Transverse colon (tissue), 4 donors: ENCODE measurements at regions not wholly inside any gene's neighbourhood (a gene's known extent, or its start where the extent isn't known, plus 50 kb on each side); places are given as distances from the start of the nearest gene placed in this dataset.

Experiments
- DNase-seq: peaks from one replicate; pipeline ENCODE4 v3.0.0-alpha.2; 2019
- H3K27ac ChIP-seq, 4 donors: fragments of 200-600 bp; sonication (generic); 2 replicates each; pipeline ENCODE4 v1.5.1; 2016 to 2018; ENCODE audit warnings: inconsistent platforms in 4 of 4
- H3K27me3 ChIP-seq: fragments of 200-600 bp; sonication (generic); 2 replicates; pipeline ENCODE4 v1.5.1; 2017; ENCODE audit warnings: inconsistent platforms
- H3K36me3 ChIP-seq, 4 donors: fragments of 200-600 bp; sonication (generic); 2 replicates each; pipeline ENCODE4 v1.5.1; 2017 to 2019; ENCODE audit warnings: inconsistent platforms in 4 of 4
- H3K4me1 ChIP-seq, 4 donors: fragments of 200-600 bp; sonication (generic); 2 replicates each; pipeline ENCODE4 v1.5.1; 2017 to 2020; ENCODE audit warnings: inconsistent platforms in 4 of 4
- H3K4me3 ChIP-seq, 4 donors: fragments of 200-600 bp; sonication (generic); 1 replicate in 1 of 4; 2 replicates in 3 of 4; pipeline versions ENCODE4 v1.5.1 to v1.6.1; 2017 to 2019; ENCODE audit warnings: inconsistent platforms in 4 of 4
- H3K9me3 ChIP-seq, 2 donors: fragments of 200-600 bp; sonication (generic); 2 replicates each; pipeline ENCODE4 v1.5.1; 2017 to 2019; ENCODE audit warnings: inconsistent platforms in 2 of 2
- EP300 ChIP-seq: sonication (generic); formaldehyde crosslinking; IDR thresholded peaks from one replicate; pipeline ENCODE4 v1.6.1; 2017; ENCODE audit warnings: antibody characterized with exemption, low read depth
- POLR2A ChIP-seq: fragments of 450-650 bp; IDR thresholded peaks from one replicate; pipeline ENCODE4 v1.6.1; 2016; ENCODE audit warnings: antibody characterized with exemption, mild to moderate bottlenecking, moderate library complexity
- POLR2AphosphoS5 ChIP-seq, 3 donors: sonication (generic); formaldehyde crosslinking; IDR thresholded peaks; one replicate each; pipeline ENCODE4 v1.6.1; 2016; ENCODE audit warnings: antibody characterized with exemption in 3 of 3
- WGBS, 2 donors: methylation state at CpG; one replicate each; pipeline ENCODE4 v1.1.5; 2018; ENCODE audit warnings: low coverage in 1 of 2; 5-methylcytosine and 5-hydroxymethylcytosine counted together
- in situ Hi-C, 4 donors: fragments of 200-750 bp; cut with MboI; loops; one replicate each; pipeline versions ENCODE4 v1.15.0 to v1.15.1; 2017; ENCODE audit warnings: low sequenced_read_pairs in 3 of 4, low pct_ligation_motif_present in 1 of 4, low pct_unique_long_range_greater_than_20kb in 1 of 4
- intact Hi-C: fragments of 100-400 bp; cut with DNase I; formaldehyde crosslinking; loops from one replicate; pipeline ENCODE4 v1.15.1; 2023; ENCODE audit warnings: low total_unique reads
- TF ChIP-seq, protein P1 (sequence below), 5 experiments: fragments of 200-600 bp in 3 of 5; fragments of 450-650 bp in 2 of 5; sonication (generic) in 3 of 5; IDR thresholded peaks; 1 replicate in 2 of 5; 2 replicates in 3 of 5; pipeline ENCODE4 v1.5.1; 2016 to 2017; ENCODE audit warnings: antibody characterized with exemption in 5 of 5, inconsistent platforms in 3 of 5, mild to moderate bottlenecking in 2 of 5, moderate library complexity in 1 of 5

DNA sequence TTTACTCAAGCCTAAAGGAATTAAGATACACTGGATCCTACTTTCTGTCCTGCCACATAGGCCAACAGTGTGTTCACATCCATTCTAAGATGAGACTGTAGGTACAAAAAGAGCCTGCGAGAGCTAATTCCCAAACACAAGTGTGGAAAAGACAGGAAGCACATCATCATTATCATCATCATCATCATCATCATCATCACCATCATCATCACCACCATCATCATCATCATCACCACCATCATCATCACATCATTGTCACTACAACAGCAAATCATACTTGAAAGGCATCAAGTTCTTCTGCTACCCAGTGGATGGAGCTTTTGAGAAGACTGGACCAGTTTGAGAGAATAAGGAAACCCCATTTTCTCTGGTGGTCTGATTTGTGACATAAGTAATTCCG is 268.1 kb downstream of the HS3ST3A1 start:
- in situ Hi-C loops (loop anchor here (25.0 kb wide), 5 partner anchors 229 to 1604 kb away; partner anchors contain the start of gene HS3ST3B1 (in 2 of the 4)), intact Hi-C loops (no loop called here)
- 83 to 90% methylated on average over 2 of the region's 2 CpGs for WGBS, 2 donors
- DNase-seq: no peak
- TF ChIP-seq EP300 (no peak), POLR2AphosphoS5 (IDR thresholded peaks at IDR 0.05) (no peak), POLR2A (no peak)
- TF ChIP-seq, protein P1, sequence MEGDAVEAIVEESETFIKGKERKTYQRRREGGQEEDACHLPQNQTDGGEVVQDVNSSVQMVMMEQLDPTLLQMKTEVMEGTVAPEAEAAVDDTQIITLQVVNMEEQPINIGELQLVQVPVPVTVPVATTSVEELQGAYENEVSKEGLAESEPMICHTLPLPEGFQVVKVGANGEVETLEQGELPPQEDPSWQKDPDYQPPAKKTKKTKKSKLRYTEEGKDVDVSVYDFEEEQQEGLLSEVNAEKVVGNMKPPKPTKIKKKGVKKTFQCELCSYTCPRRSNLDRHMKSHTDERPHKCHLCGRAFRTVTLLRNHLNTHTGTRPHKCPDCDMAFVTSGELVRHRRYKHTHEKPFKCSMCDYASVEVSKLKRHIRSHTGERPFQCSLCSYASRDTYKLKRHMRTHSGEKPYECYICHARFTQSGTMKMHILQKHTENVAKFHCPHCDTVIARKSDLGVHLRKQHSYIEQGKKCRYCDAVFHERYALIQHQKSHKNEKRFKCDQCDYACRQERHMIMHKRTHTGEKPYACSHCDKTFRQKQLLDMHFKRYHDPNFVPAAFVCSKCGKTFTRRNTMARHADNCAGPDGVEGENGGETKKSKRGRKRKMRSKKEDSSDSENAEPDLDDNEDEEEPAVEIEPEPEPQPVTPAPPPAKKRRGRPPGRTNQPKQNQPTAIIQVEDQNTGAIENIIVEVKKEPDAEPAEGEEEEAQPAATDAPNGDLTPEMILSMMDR (IDR thresholded peaks at IDR 0.05): no peak
- Histone ChIP-seq H3K4me1 (peaks cover 0 to 5% (median 0%) of the 10 kb centered on the region in 4 donors), H3K4me3 (no peak overlapping the region), H3K27me3 (peaks cover 15% of the 10 kb centered on the region), H3K27ac (no peak overlapping the region), H3K9me3 (no peaks in the 10 kb centered on the region), H3K36me3 (no peaks in the 10 kb centered on the region)

DNA sequence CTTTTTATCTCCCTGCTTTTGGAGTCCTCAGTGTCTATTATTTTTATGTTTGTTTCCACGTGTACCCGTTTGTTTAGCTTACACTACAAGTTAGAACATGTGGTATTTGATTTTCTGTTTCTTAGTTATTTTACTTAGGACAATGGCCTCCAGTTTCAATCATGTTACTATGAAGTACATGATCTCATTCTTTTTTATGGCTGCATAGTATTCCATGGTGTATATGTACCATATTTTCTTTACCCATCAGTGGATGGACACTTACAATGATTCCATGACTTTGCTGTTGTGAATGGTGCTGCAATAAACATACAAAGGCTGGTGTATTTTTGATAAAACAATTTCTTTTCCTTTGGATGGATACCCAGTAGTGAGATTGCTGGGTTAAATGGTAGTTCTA is 269.5 kb downstream of the HS3ST3A1 start:
- H3K27me3 ChIP-seq: peaks cover 10% of the 10 kb centered on the region
- no peaks in the 10 kb centered on the region for H3K4me1 ChIP-seq
- no peak for DNase-seq
- 90 to 92% methylated on average over 2 of the region's 2 CpGs for WGBS, 2 donors
- no peak overlapping the region for H3K4me3 ChIP-seq
- no peak for TF ChIP-seq POLR2A
- TF ChIP-seq, protein P1 (IDR thresholded peaks at IDR 0.05): no peak
- no peak for TF ChIP-seq EP300
- no peak for TF ChIP-seq POLR2AphosphoS5 (IDR thresholded peaks at IDR 0.05)
- no peaks in the 10 kb centered on the region for H3K9me3 ChIP-seq
- no peak overlapping the region for H3K27ac ChIP-seq
- no peaks in the 10 kb centered on the region for H3K36me3 ChIP-seq
- intact Hi-C loops: no loop called here
- in situ Hi-C loops: loop anchor here (25.0 kb wide), 5 partner anchors 230 to 1605 kb away; partner anchors contain the start of gene HS3ST3B1 (in 2 of the 4)

DNA sequence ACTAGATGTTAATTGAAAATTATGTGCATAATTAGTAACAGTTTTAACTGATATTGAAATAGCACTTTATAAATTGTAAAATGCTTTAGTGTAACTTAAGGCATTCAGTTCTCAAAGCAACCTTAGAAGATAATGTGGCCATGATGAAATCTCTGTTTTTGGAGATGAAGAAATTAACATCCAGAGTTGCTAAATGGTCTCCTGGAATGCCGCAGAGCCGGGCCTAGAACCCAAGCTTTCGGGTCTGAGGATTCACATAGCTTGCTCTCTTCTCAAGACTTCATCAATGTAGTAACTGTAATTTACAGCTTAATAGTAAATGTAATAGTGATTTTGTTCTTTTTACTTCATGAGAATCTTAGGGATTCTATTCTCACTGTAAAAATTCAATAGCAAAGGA is 272.3 kb downstream of the HS3ST3A1 start:
- WGBS, 2 donors: 90 to 100% methylated on average over 3 of the region's 3 CpGs
- in situ Hi-C loops: loop anchor here (25.0 kb wide), 5 partner anchors 233 to 1608 kb away; partner anchors contain the start of gene HS3ST3B1 (in 2 of the 4)
- Histone ChIP-seq H3K4me3 (no peak overlapping the region), H3K27ac (no peak overlapping the region), H3K9me3 (no peaks in the 10 kb centered on the region), H3K27me3 (no peaks in the 10 kb centered on the region), H3K4me1 (no peaks in the 10 kb centered on the region), H3K36me3 (no peaks in the 10 kb centered on the region)
- intact Hi-C loops: no loop called here
- TF ChIP-seq, protein P1 (IDR thresholded peaks at IDR 0.05): no peak
- TF ChIP-seq EP300 (no peak), POLR2AphosphoS5 (IDR thresholded peaks at IDR 0.05) (no peak), POLR2A (no peak)
- DNase-seq: no peak

DNA sequence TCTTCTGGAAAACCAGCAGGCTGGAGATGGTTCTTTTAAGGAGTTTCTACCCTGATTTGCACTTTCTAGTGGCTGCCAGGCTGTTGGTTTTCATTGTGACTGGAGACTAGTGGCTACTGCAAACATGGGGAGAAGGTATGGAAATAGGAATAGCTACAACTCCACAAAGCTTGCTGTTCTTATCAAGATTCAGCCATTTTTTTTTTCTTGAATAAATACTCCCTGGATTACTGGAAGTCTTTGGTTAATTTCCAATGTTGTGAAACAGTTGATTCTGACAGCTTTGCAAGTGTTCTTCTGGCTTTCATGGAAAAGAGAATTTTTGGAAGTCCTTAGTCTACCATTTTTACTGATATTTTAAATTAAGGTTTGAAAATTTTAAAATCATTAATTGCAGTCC is 277.7 kb downstream of the HS3ST3A1 start:
- Histone ChIP-seq H3K27ac (no peak overlapping the region), H3K27me3 (no peaks in the 10 kb centered on the region), H3K9me3 (no peaks in the 10 kb centered on the region), H3K4me1 (no peaks in the 10 kb centered on the region), H3K36me3 (no peaks in the 10 kb centered on the region), H3K4me3 (no peak overlapping the region)
- TF ChIP-seq EP300 (no peak), POLR2AphosphoS5 (IDR thresholded peaks at IDR 0.05) (no peak), POLR2A (no peak)
- TF ChIP-seq, protein P1 (IDR thresholded peaks at IDR 0.05): no peak
- DNase-seq: no peak
- intact Hi-C loops: no loop called here
- in situ Hi-C loops: loop anchor here in 1 of 4 donors (25.0 kb wide), 1 partner anchor 112 kb away; no protein-coding TSS in a partner anchor
